Endothelial cell of umbilical vein (primary cell): ENCODE measurements at regions not wholly inside any gene's neighbourhood (a gene's known extent, or its start where the extent isn't known, plus 50 kb on each side); places are given as distances from the start of the nearest gene placed in this dataset.
"Not testable (repeated sequence)": the region's sequence is repeated elsewhere in the genome, so short reads cannot be mapped to it uniquely, and the experiment has no call there.

ENCODE experiments used
- CTCF ChIP-seq, 2 donors: IDR thresholded peaks; 1 replicate in 1 of 2; 2 replicates in 1 of 2; pipeline ENCODE4 v1.5.1; 2011; ENCODE audit warnings: low read length in 2 of 2, mild to moderate bottlenecking in 2 of 2, moderate library complexity in 2 of 2, control low read depth in 1 of 2, inconsistent platforms in 1 of 2, low read depth in 1 of 2; ENCODE audit not compliant: insufficient read depth in 1 of 2; ENCODE audit errors: extremely low read depth in 1 of 2
- EZH2 ChIP-seq: IDR thresholded peaks from 2 replicates; pipeline ENCODE4 v1.6.1; 2012; ENCODE audit warnings: borderline replicate concordance, low read depth, mild to moderate bottlenecking, moderate library complexity, low read length, inconsistent platforms; ENCODE audit not compliant: severe bottlenecking
- FOS ChIP-seq: IDR thresholded peaks from 2 replicates; pipeline ENCODE4 v1.6.1; 2011; ENCODE audit warnings: mild to moderate bottlenecking, low read length, moderate library complexity, borderline replicate concordance; ENCODE audit not compliant: insufficient read depth
- JUN ChIP-seq: IDR thresholded peaks from 2 replicates; pipeline ENCODE4 v1.6.1; 2011; ENCODE audit warnings: borderline replicate concordance, low read depth; ENCODE audit not compliant: insufficient read length, insufficient read depth
- MAX ChIP-seq: IDR thresholded peaks from 2 replicates; pipeline ENCODE4 v1.6.1; 2011; ENCODE audit not compliant: insufficient read depth, insufficient read length
- POLR2AphosphoS5 ChIP-seq: IDR thresholded peaks from 2 replicates; pipeline ENCODE4 v1.6.1; 2012; ENCODE audit warnings: low read depth, mild to moderate bottlenecking, control low read depth, low read length, moderate library complexity; ENCODE audit not compliant: insufficient read depth

GRCh38 chr6:26859067-26859770 is 199.7 kb upstream of the ZNF322 start:
- TF ChIP-seq CTCF (IDR thresholded peaks at IDR 0.05; ENCODE audit: extremely low read depth in 1 of 2, insufficient read depth in 1 of 2, low read depth in 1 of 2, low read length in 2 of 2); EZH2; POLR2AphosphoS5; MAX; JUN; FOS: not testable (repeated sequence)
